ENCODE measurements at regions not wholly inside any gene's neighbourhood (a gene's known extent, or its start where the extent isn't known, plus 50 kb on each side); places are given as distances from the start of the nearest gene placed in this dataset.
"Not testable (repeated sequence)": the region's sequence is repeated elsewhere in the genome, so short reads cannot be mapped to it uniquely, and the experiment has no call there.

- DNase-seq: no peak
Measured at GRCh38 chr13:80171096-80171495, 169.8 kb downstream of the SPRY2 start.

GRCh38 chr13:80168089-80168850 is 172.7 kb downstream of the SPRY2 start:
- DNase-seq: peak; percentile 12

DNA sequence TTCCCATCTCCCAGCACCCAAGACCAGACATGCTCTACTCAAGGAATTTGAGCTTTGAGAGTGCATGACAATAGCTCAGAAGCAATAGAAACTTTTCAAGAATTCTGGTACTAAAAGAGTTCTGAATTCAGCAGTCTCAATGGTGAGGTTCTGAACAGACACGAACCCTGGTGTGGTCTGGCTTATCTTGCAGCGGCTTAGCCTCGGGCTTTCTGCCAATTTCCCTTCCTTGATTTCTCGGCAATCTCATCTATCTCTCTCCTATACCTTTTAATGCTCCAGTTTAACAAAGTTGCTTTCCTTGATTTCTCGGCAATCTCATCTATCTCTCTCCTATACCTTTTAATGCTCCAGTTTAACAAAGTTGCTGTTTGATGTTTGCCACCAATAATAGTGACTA is 174.6 kb downstream of the SPRY2 start:
- no peak for DNase-seq

- DNase-seq: no peak
Measured at GRCh38 chr13:80164462-80164861, 176.5 kb downstream of the SPRY2 start.

- DNase-seq: no peak
Measured at GRCh38 chr13:80161896-80162295, 179.0 kb downstream of the SPRY2 start.

GRCh38 chr13:80161219-80161618 is 179.7 kb downstream of the SPRY2 start:
- DNase-seq: no peak

DNA sequence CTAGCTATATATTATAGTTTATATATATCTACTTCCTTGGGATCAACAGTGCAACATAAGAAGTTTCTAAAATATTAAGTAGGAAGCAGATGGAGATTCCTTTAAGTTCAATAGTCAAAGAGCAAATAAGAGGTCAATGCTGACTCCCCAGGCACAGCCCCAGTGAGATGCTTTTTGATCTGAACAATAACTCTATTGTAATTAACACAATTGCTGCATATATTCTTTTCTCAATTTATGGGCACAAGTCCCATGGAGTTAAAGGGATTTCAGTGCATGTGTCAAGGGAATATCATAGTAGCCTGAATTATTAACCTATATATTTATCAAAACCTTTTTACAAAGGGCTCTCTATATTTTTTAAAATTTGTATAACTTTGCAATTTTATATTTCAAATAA is 180.8 kb downstream of the SPRY2 start:
- DNase-seq: peak; percentile 11

- DNase-seq: no peak
Measured at GRCh38 chr13:80157261-80157932, 183.5 kb downstream of the SPRY2 start.

DNA sequence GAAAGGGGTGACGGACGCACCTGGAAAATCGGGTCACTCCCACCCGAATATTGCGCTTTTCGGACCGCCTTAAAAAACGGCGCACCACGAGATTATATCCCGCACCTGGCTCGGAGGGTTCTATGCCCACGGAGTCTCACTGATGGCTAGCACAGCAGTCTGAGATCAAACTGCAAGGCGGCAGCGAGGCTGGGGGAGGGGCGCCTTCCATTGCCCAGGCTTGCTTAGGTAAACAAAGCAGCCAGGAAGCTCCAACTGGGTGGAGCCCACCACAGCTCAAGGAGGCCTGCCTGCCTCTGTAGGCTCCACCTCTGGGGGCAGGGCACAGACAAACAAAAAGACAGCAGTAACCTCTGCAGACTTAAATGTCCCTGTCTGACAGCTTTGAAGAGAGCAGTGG is 188.8 kb downstream of the SPRY2 start:
- not testable (repeated sequence) for DNase-seq

DNA sequence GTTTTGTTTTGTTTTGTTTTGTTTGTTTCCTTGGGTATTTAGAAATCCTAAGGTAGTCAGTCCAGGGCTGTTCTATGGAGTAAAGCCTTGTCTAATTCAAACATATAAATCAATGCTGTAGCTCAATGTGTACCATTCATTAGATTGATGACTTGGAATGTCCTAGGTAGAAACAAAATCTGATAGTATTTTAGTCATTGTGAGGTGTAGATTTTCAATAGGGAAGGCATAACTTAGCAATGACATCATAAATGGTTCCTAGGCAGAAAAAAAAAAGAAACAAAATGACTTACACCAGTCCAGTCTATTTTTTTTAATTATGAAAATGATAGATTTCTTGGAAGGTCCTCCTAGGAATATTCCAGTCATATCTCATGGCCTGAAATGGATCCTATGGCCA is 189.9 kb downstream of the SPRY2 start:
- no peak for DNase-seq

- DNase-seq: no peak
Measured at GRCh38 chr13:80149736-80150135, 191.2 kb downstream of the SPRY2 start.

GRCh38 chr13:80145171-80145690 is 195.7 kb downstream of the SPRY2 start:
- no peak for DNase-seq

DNA sequence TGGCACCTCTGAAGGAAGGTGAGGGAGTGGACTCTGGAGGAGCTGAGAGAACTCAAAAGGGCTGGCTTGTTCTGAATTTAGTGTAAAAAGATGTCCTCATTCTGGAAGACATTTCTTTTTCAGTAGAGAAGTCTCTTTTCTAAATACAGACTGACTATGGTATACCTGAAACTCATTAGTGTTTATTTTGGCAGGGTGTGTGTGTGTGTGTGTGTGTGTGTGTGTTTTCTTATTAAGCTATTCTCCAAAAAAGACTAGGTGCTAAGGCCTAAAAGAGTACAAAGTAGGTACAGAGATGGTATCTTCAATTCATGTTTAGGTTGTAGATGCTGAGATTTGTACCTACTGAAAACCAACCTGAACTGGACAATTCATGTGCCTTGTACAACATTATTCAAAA is 196.4 kb downstream of the SPRY2 start:
- no peak for DNase-seq

GRCh38 chr13:80141123-80141849 is 199.6 kb downstream of the SPRY2 start:
- peak; percentile 50 for DNase-seq

- no peak for DNase-seq
Measured at GRCh38 chr13:80140685-80141084, 200.2 kb downstream of the SPRY2 start.

DNA sequence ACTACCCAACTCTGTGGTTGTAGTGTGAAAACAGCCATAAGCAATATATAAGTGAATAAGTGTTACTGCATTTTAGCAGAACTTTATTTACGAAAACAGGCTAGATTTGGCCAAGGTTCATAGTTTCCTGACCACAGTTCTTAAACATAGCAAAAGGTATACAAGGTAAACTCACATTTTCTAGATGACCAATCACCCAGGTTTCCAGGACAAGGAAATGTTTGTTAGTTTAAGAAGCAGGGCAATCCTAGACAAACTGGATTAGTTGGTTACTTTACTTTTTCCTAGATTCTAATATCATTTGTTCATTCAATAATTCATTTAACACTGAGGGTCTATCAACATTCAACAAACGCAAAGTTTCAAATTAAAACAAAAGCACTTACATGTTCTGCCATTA is 201.7 kb downstream of the SPRY2 start:
- no peak for DNase-seq

- DNase-seq: no peak
Measured at GRCh38 chr13:80137994-80138393, 202.9 kb downstream of the SPRY2 start.

- peak; percentile 37 for DNase-seq
Measured at GRCh38 chr13:80134346-80134745, 206.6 kb downstream of the SPRY2 start.

GRCh38 chr13:80133631-80134261 is 207.2 kb downstream of the SPRY2 start:
- peak; percentile 76 for DNase-seq

DNA sequence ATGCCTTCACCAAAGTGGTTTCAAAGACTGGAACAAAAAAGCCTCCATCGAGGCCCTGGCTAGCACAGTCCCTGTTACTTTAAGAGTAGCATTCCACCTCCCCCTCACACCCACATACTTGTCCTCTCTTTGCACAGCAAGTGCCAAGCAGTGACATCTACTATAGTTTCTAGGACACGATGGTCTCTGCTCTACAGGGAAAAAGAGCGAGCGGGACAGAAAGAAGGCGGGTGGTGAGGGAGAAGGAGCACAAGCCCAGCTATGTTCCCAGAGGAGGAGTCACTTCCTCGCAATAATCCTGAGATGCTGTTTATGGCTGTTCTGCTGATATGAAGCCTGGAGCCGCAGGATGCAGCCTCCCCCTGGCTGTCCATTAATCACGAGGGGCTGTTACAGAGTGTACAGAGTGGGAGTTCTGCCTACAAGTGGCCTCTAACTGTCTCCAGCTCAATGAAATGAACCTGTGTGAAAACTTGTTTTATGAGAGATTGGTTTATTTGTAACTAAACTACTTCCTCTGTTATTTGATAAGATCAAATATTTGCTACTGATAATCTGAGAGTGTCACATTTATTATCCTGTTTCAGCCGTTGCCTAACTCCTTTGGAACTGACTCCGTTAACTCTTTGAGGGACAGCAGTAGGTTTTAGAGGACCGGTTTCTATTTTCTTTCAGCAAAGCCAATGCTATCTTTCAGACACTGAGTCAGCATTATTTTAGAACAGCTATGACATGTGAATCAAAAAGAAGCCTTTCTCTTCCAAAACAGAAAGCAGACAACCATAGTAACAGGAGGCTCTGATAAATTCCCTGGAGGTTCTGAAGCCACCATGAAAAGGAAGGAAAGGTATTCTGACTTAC is 208.0 kb downstream of the SPRY2 start:
- peak; percentile 84 for DNase-seq

- DNase-seq: peak; percentile 88
Measured at GRCh38 chr13:80131204-80131603, 209.7 kb downstream of the SPRY2 start.

Measured in midbrain (tissue), 1 donor.